HG03520 (cell line): ENCODE measurements at regions not wholly inside any gene's neighbourhood (a gene's known extent, or its start where the extent isn't known, plus 50 kb on each side); places are given as distances from the start of the nearest gene placed in this dataset.

Experiments
- ATAC-seq: cut with Tn5 transposase; IDR thresholded peaks from one replicate; pipeline ENCODE4 v1.9.1; 2021; ENCODE audit warnings: mild to moderate bottlenecking, moderate library complexity; ENCODE audit not compliant: unreplicated experiment

GRCh38 chrX:4358577-4358976, 645.1 kb upstream of the PRKX start:
- no peak for ATAC-seq

DNA sequence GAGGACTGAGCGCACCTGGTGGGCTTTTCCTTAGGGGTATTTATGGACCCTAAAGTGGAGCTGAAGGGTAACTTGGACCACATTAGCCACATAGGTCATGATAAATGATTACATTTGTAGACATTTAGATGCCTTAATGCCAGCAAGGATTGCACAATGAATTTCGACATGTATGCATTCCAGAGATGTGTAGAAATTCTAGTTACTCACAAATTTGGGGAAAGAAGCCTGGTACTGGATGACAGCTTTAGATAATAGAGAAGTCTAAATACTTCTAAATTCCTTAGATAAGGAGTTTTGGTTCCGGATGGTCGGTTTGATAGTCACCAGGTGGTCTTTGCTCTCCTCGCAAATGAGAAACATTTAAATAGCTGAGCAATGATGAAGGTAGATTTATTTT, 609.5 kb upstream of the PRKX start:
- ATAC-seq, result no peak

DNA sequence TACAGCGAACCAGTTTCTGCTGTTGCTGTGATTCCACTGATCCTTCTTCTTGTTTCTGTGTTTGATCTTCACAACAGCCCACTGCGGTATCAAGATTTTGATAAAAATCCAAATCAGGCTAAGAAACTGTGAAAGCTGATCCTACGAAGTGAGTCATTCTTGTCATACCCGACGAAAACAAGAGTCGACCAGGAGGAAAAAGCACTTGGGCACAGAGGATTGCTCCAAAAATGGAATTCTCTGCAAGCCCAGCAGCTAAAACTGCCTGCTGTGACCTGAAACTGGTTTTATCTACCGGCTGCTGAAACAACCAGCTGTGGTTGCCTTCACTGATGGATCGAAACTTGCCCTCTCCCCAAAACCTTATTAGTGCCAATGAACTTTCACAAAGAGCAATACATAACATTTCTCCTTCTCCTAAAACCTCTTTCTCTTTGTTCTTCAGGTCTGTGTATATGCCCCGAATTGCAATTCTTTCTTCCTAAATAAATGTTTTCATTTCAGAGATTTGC, 607.0 kb upstream of the PRKX start:
- no peak for ATAC-seq

DNA sequence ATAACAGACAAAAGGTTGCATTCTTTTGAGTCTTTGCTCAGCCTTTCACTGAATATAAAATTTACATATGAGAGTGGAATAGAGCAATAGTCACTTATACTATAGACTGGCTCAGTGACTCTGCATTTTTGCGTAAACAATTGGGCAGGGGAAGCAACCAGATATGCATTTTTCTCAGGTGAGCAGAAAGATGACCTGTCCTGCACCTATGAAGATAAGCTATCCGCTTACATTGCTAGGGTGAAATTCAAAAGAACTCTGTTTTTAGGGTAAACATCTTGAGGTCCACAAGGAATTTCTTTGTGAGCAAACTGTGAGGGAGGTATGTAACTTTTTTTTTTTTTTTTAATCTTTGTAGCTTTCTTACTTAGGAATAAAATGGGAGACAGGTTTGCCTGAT, 602.4 kb upstream of the PRKX start:
- no peak for ATAC-seq

DNA sequence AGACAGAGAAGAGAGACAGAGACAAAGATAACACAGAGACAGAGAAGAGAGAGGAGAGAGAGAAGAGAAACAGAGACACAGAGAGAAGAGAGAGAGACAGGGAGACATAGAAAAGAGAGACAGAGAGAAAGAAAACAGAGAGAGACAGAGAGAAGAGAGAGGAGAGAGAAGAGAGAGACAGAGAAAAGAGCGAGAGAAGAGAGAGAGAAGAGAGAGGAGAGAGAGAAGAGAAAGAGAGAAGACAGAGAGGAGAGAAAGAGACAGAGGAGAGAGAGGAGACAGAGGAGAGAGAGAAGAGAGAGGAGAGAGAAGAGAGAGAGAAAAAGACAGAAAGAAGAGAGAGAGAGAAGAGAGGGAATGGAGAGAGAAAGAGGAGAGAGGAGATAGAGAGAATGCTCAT, 601.1 kb upstream of the PRKX start:
- no peak for ATAC-seq

DNA sequence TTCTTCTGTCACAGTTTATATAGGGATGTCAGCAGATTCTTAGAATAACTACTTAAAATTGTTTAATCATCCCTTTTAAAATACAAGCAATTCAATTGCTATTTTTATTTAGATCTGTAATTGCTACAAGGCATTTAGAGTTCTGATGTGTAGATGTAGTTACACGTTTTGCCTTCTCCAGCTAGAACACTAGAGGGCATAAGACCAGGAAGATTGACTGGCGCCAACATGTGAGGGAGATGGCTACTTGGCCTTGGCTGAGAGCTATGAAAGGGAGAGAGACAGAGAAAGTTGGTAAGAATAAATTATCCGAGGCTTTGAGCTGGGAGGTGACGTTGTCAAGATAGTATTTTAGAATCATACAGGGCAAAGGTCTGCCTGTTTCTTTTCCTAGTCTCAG, 563.7 kb upstream of the PRKX start:
- ATAC-seq, result no peak

GRCh38 chrX:4268676-4269075, 555.2 kb upstream of the PRKX start:
- no peak for ATAC-seq

DNA sequence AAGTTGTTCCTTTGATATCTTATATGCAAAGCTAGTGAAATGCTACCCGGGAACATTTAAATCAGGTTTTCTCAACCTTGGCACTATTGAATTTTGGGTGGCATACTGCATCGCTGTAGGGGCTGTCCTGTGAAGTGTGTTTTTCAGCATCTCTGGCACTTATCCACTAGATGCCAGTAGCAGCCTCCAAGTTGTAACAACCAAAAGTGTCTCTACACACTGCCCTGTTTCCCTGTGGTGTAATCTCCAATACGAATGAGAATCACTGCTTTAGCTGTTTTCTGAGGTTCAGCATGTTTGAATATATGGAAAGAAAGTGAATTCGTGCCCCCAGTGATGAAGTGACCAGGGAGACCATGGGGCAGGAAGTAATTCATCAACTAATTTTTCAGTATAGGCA, 551.6 kb upstream of the PRKX start:
- no peak for ATAC-seq

DNA sequence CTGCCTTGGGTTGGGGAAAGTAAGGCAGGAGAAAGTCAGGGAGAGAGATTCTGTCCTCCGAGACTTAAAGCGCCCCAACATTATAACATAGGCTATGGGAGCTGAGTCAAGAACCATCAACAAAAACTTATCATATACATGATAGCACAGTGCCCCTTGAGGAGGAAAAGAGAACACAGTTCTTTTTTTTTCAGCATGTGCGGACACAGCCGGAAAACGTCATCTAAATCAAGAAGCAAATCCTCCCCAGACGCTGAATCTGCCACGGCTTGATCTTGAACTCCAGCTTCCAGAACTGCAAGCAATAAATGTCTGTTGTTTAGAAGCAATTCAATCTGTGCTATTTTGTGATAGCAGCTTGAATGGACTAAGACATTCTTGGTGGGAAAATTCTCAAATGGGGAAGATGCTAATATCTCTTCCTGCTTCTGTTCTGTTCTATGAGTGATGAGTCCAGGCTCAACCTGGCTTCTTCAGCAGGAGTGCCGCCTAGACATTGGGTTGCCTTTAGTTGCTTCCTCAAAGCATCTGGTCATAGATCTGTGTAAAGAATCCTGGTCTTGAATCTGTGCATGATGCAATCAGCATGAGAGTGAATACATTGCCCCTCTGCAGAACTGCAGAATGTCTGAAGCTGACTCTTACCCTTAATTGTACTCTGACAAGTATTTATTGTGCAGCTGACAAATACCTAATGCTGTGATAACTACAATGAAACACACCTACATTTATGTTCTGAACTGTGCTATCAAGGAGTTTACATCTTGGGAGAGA, 549.8 kb upstream of the PRKX start:
- no peak for ATAC-seq

- ATAC-seq, result no peak
Measured at GRCh38 chrX:4253092-4253491, 539.6 kb upstream of the PRKX start.

GRCh38 chrX:4249401-4249800, 536.0 kb upstream of the PRKX start:
- ATAC-seq, result no peak

GRCh38 chrX:4243759-4244158, 530.3 kb upstream of the PRKX start:
- ATAC-seq, result no peak

- no peak for ATAC-seq
Measured at GRCh38 chrX:4240541-4241194, 527.2 kb upstream of the PRKX start.

DNA sequence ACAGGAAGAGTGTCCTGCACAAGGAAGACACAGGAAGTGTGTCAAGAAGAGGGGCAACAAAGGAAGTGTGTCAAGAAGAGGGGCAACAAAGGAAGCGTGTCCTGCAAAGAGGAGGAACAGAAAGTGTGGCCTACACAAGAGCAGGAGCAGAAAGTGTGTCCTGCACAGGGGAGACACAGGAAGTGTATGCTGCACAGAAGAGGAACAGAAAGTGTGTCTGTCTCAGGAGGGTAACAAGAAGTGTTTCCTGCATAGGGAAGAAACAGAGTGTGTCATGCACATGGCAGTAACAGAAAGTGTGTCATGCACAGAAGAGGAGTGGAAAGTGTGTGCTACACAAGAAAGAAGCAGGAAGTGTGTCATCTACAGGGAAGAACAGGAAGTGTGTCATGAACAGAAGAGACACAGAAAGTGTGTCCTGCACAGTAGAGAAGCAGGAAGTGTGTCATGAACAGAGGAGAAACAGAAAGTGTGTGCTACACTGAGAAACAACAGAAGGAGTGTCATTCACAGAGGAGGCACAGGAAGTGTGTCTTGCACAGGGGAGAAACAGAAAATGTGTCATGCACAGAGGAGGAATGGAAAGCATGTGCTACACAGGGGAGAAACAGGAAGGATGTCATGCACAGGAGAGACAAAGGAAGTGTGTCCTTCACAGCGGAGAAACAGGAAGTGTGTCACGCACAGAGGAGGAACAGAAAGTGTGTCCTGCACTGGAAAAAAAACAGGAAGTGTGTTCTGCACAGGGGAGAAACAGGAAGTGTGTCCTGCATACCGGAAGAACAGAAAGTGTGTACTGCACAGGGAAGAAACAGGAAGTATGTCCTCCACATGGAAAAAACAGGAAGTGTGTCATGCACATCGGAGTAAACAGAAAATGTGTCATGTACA, 526.4 kb upstream of the PRKX start:
- ATAC-seq, result no peak

- ATAC-seq, result no peak
Measured at GRCh38 chrX:4238916-4239315, 525.5 kb upstream of the PRKX start.

GRCh38 chrX:4225086-4225485, 511.6 kb upstream of the PRKX start:
- ATAC-seq, result no peak

- ATAC-seq, result no peak
Measured at GRCh38 chrX:4206941-4207340, 493.5 kb upstream of the PRKX start.

DNA sequence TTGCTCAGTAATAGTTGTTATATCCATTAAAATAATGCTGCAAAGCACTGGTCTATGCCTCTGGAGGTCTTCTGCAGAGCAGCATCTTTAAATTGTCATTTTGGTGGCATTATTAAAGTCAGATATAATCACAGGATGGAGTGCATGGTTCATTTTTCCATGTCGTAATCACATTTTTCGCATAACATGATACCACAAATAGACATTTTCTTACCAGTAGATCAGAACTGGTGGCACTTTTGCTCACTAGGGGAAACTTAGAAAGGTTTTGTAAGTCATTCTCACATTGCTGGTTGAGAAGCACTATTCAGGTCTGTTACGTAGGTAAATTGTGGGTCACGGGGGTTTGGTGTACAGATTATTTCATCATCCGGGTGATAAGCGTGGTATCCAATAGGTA, 484.5 kb upstream of the PRKX start:
- ATAC-seq, result no peak

DNA sequence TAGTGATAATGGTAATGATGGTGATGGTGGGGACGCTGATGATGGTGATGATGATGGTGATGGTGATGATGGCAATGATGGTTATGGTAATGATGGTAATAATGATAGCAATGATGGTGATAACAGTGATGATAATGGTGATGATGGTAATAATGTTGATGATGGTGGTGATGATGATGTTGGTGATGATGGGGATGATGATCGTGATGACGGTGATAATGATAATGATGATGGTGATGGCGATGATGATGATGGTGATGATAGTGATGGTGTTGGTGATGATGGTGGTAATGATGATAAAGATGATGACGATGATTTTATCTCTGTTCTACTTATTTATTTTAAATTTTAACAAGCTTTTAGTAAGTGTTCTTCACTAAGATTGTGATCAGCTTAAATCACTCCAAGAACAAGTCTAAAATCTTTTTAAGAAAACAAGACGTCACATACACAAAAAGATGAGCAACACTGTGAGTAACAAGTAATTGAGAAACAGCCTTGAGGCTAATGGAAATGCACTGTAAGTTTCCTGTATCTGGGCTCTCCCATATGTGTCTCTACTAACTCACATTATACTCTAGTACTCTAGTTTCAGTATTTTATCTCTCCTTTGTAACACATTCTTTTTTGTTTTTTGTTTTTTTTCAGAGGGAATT, 480.2 kb upstream of the PRKX start:
- no peak for ATAC-seq

- ATAC-seq, result no peak
Measured at GRCh38 chrX:4186331-4186730, 472.9 kb upstream of the PRKX start.

DNA sequence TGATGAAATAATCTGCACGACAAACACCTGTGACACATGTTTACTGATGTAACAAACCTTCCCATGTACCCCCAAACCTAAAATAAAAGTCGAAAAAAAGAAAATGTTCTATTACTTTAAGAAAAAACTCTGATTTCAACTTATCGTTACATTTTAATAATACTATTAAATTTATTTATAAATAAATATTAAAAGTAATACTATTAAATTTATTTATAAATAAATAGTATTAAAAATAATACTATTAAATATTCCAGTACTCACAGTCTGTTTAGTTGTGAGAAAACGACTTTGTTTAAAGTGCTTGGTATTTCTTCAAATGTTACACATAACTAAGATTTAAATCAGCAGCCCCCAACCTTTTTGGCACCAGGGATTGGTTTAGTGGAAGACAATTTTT, 471.6 kb upstream of the PRKX start:
- no peak for ATAC-seq
